Nucleus accumbens (tissue), 56 donors: ENCODE measurements at regions not wholly inside any gene's neighbourhood (a gene's known extent, or its start where the extent isn't known, plus 50 kb on each side); places are given as distances from the start of the nearest gene placed in this dataset.
"Not testable (repeated sequence)": the region's sequence is repeated elsewhere in the genome, so short reads cannot be mapped to it uniquely, and the experiment has no call there.

ENCODE experiments used
- DNase-seq, 56 donors: peaks; one replicate each; lab custom pipeline; 2025; lab: John Stamatoyannopoulos, UW

DNA sequence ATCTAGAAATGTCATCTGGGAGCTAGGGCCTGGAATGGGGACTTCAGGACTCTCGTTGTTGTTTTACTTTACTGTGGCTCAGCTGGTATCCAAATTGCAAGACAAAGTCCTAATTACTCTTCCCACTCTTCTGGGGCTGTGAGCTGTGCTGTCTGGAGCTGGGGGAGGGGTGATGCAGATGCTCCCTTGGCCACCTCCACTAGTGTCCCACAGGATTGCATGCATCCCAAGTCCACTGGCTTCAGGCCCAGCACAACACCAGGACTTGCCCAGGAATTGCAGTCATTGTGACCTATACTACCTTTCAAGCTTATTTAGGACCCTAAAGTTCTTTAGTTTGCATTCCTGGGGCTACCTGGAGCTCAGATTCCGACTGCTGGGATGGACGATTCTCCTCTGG lies 366.1 kb upstream of the FAM47C start:
- no peak for DNase-seq

DNA sequence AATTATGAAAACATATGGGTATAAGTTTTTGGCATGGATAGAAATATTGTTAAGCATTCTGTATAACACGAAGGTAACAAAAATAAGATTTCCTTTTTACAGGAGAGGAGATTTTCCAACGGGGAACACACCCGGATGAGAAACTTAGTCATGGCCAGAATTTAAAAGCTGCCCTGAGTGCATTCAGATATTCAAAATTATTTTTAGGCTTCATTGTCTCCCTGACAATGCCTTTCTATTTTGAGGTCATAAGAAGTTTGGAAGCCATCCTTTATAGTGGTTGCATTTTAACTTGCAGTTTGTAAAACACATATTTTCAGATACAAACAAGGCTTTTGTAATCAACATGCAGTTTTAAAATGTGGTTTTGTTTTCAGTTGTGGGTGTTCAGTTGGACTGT lies 357.5 kb upstream of the FAM47C start:
- DNase-seq: no peak

DNA sequence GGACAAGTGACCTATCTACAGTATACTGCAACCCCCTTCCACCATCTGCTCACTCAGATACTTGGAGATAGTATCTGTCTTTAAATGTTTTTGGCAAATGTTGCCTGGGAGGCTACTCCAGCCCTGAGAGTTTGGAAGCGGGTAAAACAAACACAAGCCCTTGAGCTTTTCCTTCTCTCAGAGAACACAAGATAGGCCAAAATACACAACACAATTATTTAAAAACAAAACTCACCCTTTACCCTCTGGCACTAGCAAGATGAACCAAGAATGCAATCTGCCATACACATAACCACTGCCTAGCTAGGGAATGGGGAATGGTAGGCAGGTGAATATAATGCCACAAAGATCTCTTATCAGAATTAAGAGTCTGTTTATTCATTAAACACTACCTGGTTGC lies 324.7 kb upstream of the FAM47C start:
- no peak for DNase-seq

DNA sequence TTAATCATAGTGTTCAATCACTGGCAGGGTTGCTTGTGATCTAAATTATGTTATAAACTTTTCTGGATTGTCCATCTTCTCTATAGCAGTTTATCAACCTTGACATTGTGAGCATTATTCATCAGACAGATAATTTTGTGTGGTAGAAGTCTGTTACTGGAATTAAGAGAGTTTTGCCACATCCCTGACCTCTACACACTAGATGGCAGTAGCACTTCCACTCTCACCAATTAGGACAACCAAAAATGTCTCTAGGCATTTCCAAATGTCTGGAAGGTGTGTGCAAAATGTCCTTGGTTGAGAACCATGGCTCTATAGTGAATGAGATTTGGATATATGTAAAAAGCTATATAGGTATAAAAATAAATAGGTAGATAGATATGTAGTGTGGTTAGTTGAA lies 324.1 kb upstream of the FAM47C start:
- DNase-seq: no peak

DNA sequence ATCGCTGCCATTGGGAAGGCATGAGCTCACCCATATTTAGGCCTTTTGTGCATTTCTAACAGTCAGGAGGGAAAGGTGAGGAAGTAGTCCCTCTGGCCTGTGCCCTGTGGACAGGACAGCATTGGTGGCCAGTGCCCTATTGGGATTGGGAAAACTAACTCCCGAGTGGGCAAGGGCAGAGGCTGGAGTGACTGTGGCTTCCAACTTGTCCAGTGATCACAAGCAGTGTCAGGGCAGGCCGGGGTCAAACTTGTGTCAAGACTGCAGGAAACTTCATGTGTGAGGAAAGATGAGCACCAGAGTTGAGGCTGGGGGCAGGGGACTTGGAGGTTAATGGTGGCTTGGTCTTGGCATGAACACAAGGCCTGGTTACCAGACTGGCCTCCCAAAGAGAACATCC lies 286.2 kb upstream of the FAM47C start:
- no peak for DNase-seq

DNA sequence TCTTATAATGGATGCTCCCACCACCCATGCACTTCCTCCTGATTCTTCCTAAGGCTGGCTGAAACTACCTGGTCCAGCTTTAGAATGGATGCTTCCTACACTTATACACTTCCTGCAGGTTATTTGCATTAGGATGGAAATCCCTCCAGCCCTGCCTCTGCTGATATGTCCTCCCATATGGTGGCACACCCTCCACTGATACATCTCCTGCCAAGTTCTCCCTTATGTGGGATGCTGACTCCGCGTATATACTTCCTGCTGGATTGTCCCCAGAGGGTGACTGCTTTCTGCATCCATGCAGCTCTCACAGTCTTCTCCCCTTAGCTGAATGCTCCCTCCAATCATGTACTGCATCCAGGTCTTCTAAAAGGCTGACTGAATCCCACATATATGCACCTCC lies 254.6 kb upstream of the FAM47C start:
- DNase-seq: no peak

DNA sequence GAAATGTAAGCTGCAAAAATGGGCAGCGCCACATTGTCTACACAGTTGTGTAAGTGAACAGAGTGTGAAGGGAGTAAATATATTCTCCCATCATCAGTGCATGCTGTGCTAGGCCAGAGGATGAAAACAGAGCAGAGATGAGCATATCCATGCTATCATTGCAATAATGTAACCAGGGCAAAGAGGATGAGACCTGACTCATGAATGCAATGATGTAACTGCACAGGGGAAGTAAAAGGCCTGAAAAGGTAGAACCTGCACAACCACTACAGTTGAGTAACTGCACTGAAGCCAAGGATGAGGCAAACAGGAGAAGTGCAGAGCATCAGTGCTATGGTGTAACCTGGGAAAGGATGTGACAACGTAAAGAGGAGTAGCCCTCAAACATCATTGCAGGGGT lies 220.4 kb upstream of the FAM47C start:
- no peak for DNase-seq

DNA sequence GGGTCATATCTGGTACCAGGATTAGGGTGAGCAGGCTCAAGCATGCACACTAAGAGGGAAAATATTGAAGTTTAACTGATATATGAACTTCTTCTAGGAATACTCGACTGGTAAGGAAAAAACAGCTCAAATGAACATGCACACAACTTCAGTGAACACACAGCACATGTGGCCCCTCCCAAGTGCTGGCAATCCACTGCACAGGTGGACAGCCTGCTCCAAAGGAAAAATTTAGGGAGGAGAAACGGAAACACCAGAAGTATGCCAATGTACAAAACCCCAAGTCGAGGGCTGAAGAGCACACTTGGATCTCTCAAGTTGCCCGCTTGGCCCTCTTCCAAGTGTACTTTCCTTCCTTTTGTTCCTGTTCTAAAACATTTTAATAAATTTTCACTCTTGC lies 205.0 kb upstream of the FAM47C start:
- DNase-seq: no peak

DNA sequence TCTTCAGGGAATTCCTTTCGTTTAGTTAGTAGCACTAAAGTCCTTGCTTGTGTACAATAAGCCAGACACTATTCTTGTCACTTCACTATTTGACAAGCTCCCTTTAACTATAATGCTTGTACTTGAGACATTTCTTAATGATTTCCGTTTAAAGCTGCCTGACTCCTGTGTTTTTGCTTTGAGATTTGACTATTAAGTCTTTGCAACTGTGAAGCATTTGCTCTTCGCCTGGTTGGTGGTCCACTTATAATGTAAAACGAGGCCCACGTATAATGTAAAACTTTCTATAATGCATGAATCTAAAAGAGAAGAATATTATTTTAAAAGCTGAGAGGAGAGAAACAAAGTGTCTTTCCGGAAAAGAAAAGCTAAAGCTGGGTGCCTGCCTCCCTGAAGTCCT lies 204.1 kb upstream of the FAM47C start:
- DNase-seq: no peak

DNA sequence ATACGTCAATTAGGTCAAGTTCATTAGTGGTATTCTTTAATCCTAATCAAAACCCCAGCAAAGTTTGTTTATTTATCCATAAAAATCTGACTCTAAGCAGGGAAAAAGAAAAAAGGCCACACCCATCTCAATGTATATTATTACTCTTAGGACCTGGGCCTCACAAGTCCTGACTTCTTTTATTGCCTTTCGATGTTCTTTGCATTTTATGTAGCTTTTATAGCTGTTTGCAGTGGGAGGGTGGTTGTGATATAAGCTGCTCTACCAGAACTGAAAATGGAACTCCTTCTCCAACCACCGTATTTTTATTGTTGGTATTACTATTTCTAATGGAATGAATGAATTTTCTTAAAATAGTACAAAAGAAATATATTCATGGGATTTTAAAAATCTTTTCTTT lies 163.3 kb upstream of the FAM47C start:
- DNase-seq: no peak

DNA sequence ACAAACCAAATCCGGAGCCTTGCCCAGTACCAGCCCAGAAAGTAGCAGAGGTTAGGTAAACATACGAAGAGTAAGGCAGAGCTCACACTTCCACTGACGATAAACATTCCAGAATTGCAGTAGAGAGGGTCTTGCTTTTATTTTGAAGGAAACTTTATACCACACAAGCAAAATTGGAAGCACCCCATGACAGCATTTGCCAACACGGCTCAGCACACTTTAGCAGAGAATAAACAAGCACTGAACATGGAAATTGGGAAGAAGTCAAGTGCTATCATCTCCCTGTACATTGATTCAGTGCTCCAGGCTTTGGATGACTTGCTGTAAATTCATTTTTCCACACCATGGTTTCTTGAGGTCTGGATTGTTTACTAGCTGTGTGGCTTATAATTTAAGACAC lies 160.7 kb upstream of the FAM47C start:
- no peak for DNase-seq

DNA sequence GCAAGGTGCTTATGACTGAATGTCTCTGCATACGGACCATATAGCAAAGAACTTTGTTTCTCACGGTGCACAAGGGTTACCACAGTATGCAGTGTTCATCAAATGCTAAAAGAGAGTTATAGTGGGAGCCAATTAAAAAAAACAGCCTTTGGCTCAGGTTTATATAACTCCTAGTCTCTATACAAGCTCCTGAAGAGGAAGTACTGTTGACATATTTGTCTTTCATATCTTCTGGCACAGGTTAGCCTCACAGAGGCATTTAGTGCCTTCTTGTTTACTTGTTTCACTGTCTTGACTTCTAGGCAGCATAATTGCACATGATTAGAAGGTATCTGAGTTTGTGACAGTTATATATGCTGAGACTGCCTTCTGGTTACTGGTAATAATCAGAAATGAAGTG lies 158.8 kb upstream of the FAM47C start:
- no peak for DNase-seq

DNA sequence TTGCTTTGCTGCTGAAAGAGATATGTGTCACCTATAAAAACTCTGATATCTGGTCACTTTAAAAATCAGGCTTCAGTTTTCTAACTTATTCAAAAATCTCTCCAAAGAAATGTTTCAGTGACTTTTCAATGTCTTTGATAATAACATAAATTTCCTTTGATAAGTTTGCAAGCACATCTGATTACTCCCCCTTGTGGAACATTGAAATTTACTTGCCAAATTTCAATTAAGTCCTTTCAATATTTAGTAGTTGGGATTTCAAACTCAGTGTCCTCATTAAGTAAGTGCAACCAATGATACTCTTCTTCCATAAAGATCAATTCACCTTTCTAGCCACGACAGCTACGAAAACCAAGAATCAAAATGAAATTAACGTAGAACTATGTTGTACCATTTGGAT lies 151.3 kb upstream of the FAM47C start:
- DNase-seq: no peak

DNA sequence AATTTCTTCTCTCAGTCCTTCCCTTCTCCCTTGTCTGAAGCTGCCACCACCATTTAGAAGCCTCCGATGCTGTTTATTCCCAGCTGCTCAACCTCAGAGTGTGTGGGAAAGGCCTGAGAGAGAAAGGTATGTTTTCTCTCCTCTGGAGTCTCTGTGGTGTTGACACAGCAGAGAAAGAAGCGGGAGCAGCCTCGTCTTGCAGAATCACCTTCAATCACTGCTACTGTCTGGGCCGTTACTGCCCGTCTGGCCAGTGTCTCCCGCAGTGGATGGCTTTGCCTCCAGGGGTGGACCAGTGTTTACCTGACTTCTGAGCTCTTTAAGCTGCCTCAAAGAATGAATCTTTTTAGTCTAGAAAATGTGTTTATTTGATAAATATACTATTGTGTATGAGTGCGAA lies 148.9 kb upstream of the FAM47C start:
- no peak for DNase-seq

DNA sequence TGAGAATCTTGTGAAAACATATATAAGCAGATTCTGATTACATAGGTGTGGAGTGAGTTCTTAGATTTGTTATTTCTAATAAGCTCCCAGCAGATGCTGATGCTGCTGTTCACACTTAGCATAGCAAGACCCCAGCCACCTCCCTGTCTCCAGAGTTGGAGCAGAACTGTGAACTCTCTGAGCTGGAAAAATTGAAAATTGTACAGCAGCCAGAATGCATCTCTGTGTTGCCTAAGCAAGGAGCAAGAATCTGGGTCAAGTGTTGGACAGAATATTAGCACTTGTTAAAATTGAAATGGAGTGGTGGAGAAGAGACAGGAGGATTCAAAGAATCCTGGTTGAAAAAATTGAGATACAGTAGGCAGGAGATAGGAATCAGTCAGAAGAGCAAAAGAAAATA lies 146.6 kb upstream of the FAM47C start:
- peak in 6 of 56 donors; percentile 0 to 11 (median 1) for DNase-seq

DNA sequence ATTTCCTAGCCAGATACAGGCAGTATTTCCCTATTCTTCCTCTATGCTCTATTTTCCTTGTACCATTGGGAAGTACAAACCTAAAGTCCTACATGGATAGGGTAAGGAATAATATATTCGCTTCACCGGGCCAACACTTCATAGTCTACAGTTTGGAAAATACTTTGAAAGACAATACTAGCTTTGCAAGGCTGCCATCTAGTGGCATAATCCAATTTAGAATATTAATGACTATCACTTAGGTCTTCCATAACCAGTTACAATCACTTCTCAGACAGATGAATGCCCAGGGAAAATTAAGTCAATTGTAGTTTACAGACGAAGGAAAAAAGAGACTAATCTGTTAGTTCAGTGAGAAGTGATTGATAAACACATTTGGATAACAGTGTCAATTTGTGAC lies 141.0 kb upstream of the FAM47C start:
- DNase-seq: no peak

DNA sequence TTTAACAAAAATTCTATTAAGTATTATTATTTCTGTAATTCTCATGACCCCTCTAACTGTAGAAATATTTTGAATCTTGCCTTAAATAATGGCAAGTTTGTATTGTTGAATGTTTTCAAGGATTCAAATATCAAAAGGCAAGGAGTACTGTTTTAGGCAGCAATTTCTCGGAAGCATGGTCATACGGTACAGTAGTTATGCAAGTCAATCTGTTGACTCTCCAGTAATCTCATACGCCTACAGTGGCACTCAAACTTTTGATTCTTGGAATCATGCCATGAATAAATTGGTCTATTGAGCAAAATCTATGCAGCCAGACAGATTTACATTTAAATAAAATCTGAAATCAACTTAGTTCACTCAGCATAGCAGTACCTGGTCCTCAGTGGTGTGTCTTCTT lies 139.6 kb upstream of the FAM47C start:
- DNase-seq: no peak

DNA sequence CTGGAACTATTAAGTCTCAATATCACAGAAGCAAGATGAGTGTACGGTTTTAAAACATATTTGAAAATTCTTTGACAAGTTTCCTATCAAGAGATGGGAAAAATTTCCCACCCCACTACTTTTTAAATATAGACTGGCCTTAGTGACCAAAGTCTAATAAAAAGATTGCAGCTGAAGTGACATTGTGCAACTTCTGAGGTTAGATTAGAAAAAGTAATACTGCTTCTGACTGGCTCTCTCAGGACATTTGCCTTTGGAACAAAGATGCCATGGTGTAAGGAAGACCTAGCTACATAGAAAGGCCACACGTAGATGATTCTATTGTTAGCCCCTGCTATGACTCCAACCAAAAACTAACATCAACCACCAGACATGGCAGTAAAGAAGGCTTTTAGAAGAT lies 138.7 kb upstream of the FAM47C start:
- DNase-seq: no peak

DNA sequence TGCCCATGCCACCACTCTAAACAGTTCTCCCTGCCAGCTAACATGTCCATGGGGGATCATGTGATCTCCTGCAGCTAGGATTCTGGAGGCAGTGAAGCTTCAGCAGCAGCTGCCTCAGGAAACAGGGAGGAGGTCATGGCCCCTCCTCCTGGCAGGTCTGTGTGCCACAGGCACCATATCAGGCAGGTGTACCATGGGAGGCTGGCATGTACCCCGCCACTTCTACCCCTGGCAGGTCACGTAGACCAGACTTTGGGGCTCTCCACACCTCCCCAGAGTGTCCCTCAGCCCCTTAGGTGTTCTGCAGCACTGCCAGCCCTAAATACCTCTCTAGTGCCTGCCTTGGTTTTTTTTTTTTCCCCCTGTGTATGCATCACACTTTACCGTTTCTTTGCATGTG lies 110.5 kb upstream of the FAM47C start:
- DNase-seq: no peak

DNA sequence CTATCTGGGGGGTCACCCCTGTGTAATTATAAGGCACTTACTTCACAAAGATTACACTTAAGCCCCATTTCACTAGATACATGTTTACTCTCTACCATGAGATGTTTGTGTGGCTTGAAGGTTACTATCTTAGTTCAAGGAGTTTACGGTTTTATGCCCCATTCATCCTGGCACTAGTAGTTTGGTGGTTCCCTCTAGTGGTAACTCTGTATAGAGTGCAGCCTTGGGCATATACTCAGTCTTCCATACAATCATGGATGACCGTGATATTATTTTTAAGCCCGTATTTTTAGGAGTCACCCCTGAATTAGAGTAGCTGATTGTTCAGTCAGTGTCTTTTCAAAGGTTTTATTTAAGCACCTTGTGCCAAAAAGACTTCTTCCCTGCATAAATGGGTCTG lies 109.9 kb upstream of the FAM47C start:
- no peak for DNase-seq

DNA sequence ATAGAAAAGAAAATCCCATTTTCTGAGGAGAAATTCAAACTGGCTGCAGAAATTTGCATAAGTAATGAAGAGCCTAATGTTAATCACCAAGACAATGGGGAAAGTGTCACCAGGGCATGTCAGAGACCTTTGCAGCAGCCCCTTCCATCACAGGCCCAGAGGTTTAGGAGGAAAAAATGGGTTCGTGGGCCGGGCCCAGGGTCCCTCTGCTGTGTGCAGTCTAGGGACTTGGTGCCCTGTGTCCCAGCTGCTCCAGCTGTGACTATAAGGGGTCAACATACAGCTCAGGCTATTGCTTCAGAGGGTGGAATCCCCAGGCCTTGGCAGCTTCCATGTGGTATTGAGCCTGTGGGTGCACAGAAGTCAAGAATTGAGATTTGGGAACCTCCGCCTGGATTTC lies 103.6 kb upstream of the FAM47C start:
- DNase-seq: not testable (repeated sequence)

DNA sequence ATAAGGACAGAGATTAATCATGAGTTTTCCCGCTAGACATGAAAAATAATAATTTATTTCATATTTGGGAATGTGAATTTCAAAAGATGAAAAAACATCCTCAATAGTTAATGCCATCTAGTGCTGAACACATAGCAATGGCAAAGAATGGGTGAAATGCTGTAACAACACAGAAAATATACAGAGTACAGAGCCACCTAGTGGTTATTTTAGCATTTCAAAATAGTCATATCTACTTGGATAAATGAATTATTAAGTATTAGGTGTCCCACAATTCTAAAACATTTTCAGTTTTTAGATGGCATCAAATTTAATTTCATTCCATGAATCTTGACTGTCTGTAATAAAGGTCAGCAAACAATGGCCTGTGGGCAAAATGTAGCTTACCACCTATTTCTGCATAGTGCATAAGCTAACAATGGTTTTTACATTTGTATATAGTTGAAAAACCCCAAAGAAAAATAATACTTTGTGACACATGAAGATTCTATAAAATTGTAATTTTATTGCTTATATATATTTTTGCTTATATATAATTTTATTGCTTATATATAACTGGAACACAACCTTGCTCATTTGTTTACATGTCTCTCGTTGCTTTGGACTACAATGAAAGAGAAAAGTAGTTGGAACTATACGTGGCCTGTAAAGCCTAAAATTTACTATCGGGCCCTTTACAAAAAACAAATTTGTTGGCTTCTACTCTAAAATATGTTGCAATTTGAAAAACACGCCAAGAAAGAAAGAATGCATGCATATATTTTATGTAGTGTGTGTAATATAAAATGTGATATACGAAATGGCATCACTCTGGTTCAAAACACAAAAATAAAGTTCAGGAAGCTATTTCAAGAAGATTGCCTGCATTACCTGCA lies 99.1 kb upstream of the FAM47C start:
- DNase-seq: no peak

DNA sequence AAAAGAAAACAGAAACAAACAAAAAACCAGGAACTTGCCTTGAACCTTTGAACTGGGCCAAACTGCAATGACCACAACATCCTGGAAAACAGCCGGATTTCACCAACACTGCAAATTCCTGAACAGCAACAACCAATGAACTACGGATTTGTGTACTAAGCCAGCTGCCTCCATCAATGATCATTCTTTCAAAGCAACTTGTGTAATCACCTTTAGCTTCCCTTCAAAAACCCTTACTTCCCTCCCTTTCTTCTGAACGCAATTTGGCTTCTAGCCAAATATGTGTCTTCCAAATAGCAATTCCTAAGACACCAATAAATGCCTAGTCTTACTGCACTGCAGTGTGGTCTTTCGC lies 98.5 kb upstream of the FAM47C start:
- DNase-seq: no peak
